ENCODE measurements at regions not wholly inside any gene's neighbourhood (a gene's known extent, or its start where the extent isn't known, plus 50 kb on each side); places are given as distances from the start of the nearest gene placed in this dataset.

- H2AFZ ChIP-seq (ENCODE audit: low read depth, low read length) = no peak overlapping the region
- H3K27ac Mint-ChIP-seq (ENCODE audit: unreplicated experiment) = no peak overlapping the region
Observed at GRCh38 chr18:56003720-56004088, 415.7 kb upstream of the TCF4 start.

GRCh38 chr18:56003009-56003719 lies 415.2 kb upstream of the TCF4 start:
- H3K79me2 ChIP-seq (ENCODE audit: insufficient read depth, low read length) = no peaks in the 10 kb centered on the region
- Mint-ChIP-seq H3K9me3 (ENCODE audit: unreplicated experiment) (no peaks in the 10 kb centered on the region), H3K4me1 (ENCODE audit: low read depth, unreplicated experiment) (peaks cover 25% of the 10 kb centered on the region), H3K27ac (ENCODE audit: unreplicated experiment) (no peak overlapping the region), H3K4me3 (ENCODE audit: unreplicated experiment) (no peak overlapping the region), H3K36me3 (ENCODE audit: low read depth, unreplicated experiment) (no peaks in the 10 kb centered on the region), H3K27me3 (ENCODE audit: low read depth, unreplicated experiment) (no peaks in the 10 kb centered on the region)
- H2AFZ ChIP-seq (ENCODE audit: low read depth, low read length) = no peak overlapping the region
- no peaks in the 10 kb centered on the region for H4K20me1 ChIP-seq (ENCODE audit: insufficient read depth, low read length)
- no peak for TF ChIP-seq CTCF (IDR thresholded peaks at IDR 0.05; ENCODE audit: insufficient read depth, low read depth, low read length)
- no peak for TF ChIP-seq EZH2 (IDR thresholded peaks at IDR 0.05; ENCODE audit: insufficient read depth, low read length)
- no peak overlapping the region for H3K4me2 ChIP-seq (ENCODE audit: low read length)
- no peak for FAIRE-seq
- no peak overlapping the region for H3K4me3 ChIP-seq (ENCODE audit: insufficient read depth, low read depth, low read length)
- no peaks in the 10 kb centered on the region for H3K27me3 ChIP-seq (ENCODE audit: insufficient read depth, low read length)
- no peak overlapping the region for H3K27ac ChIP-seq (ENCODE audit: low read depth, low read length)
- DNase-seq (ENCODE audit: low read depth) = no peak
- H3K9me3 ChIP-seq (ENCODE audit: insufficient read depth, low read depth, low read length) = no peaks in the 10 kb centered on the region
- no peak overlapping the region for H3K9ac ChIP-seq (ENCODE audit: low read length)
- no peaks in the 10 kb centered on the region for H3K36me3 ChIP-seq (ENCODE audit: insufficient read depth, low read length)
- peaks cover 4% of the 10 kb centered on the region for H3K4me1 ChIP-seq (ENCODE audit: insufficient read depth, low read length)

More at GRCh38 chr18:56003720-56004088, 415.7 kb upstream of the TCF4 start:
- Mint-ChIP-seq H3K9me3 (ENCODE audit: unreplicated experiment) (no peaks in the 10 kb centered on the region), H3K36me3 (ENCODE audit: low read depth, unreplicated experiment) (no peaks in the 10 kb centered on the region), H3K27me3 (ENCODE audit: low read depth, unreplicated experiment) (no peaks in the 10 kb centered on the region), H3K4me1 (ENCODE audit: low read depth, unreplicated experiment) (peaks cover 20% of the 10 kb centered on the region), H3K4me3 (ENCODE audit: unreplicated experiment) (no peak overlapping the region)
- Histone ChIP-seq H3K4me1 (ENCODE audit: insufficient read depth, low read length) (no peaks in the 10 kb centered on the region), H3K4me3 (ENCODE audit: insufficient read depth, low read depth, low read length) (no peak overlapping the region), H3K9ac (ENCODE audit: low read length) (no peak overlapping the region), H3K27me3 (ENCODE audit: insufficient read depth, low read length) (no peaks in the 10 kb centered on the region), H3K27ac (ENCODE audit: low read depth, low read length) (no peak overlapping the region), H3K9me3 (ENCODE audit: insufficient read depth, low read depth, low read length) (no peaks in the 10 kb centered on the region), H4K20me1 (ENCODE audit: insufficient read depth, low read length) (no peaks in the 10 kb centered on the region), H3K79me2 (ENCODE audit: insufficient read depth, low read length) (no peaks in the 10 kb centered on the region), H3K4me2 (ENCODE audit: low read length) (no peak overlapping the region), H3K36me3 (ENCODE audit: insufficient read depth, low read length) (no peaks in the 10 kb centered on the region)
- no peak for FAIRE-seq
- peak; percentile 67 for DNase-seq (ENCODE audit: low read depth)
- TF ChIP-seq CTCF (IDR thresholded peaks at IDR 0.05; ENCODE audit: insufficient read depth, low read depth, low read length) (no peak), EZH2 (IDR thresholded peaks at IDR 0.05; ENCODE audit: insufficient read depth, low read length) (no peak)

GRCh38 chr18:56001576-56001975 lies 413.6 kb upstream of the TCF4 start:
- no peaks in the 10 kb centered on the region for H3K79me2 ChIP-seq (ENCODE audit: insufficient read depth, low read length)
- H3K27me3 ChIP-seq (ENCODE audit: insufficient read depth, low read length) = no peaks in the 10 kb centered on the region
- H3K4me1 Mint-ChIP-seq (ENCODE audit: low read depth, unreplicated experiment) = peaks cover 41% of the 10 kb centered on the region
- H4K20me1 ChIP-seq (ENCODE audit: insufficient read depth, low read length) = no peaks in the 10 kb centered on the region
- no peaks in the 10 kb centered on the region for H3K27me3 Mint-ChIP-seq (ENCODE audit: low read depth, unreplicated experiment)
- no peak for TF ChIP-seq EZH2 (IDR thresholded peaks at IDR 0.05; ENCODE audit: insufficient read depth, low read length)
- no peak for TF ChIP-seq CTCF (IDR thresholded peaks at IDR 0.05; ENCODE audit: insufficient read depth, low read depth, low read length)
- peaks cover 11% of the 10 kb centered on the region for H3K4me1 ChIP-seq (ENCODE audit: insufficient read depth, low read length)
- H3K9ac ChIP-seq (ENCODE audit: low read length) = no peak overlapping the region
- H3K9me3 Mint-ChIP-seq (ENCODE audit: unreplicated experiment) = no peaks in the 10 kb centered on the region
- H3K27ac ChIP-seq (ENCODE audit: low read depth, low read length) = no peak overlapping the region
- no peaks in the 10 kb centered on the region for H3K9me3 ChIP-seq (ENCODE audit: insufficient read depth, low read depth, low read length)
- peak; percentile 55 for DNase-seq (ENCODE audit: low read depth)
- no peak for FAIRE-seq
- no peaks in the 10 kb centered on the region for H3K36me3 ChIP-seq (ENCODE audit: insufficient read depth, low read length)
- no peak overlapping the region for H3K4me3 Mint-ChIP-seq (ENCODE audit: unreplicated experiment)
- no peak overlapping the region for H3K4me3 ChIP-seq (ENCODE audit: insufficient read depth, low read depth, low read length)
- no peaks in the 10 kb centered on the region for H3K36me3 Mint-ChIP-seq (ENCODE audit: low read depth, unreplicated experiment)
- H3K4me2 ChIP-seq (ENCODE audit: low read length) = no peak overlapping the region
- no peak overlapping the region for H3K27ac Mint-ChIP-seq (ENCODE audit: unreplicated experiment)
- no peak overlapping the region for H2AFZ ChIP-seq (ENCODE audit: low read depth, low read length)
